Renal cortical epithelial cell (primary cell): ENCODE measurements at regions not wholly inside any gene's neighbourhood (a gene's known extent, or its start where the extent isn't known, plus 50 kb on each side); places are given as distances from the start of the nearest gene placed in this dataset.

Experiments used
- DNase-seq: peaks from one replicate; pipeline ENCODE4 v3.0.0-alpha.2; 2011; ENCODE audit warnings: low read depth

DNA sequence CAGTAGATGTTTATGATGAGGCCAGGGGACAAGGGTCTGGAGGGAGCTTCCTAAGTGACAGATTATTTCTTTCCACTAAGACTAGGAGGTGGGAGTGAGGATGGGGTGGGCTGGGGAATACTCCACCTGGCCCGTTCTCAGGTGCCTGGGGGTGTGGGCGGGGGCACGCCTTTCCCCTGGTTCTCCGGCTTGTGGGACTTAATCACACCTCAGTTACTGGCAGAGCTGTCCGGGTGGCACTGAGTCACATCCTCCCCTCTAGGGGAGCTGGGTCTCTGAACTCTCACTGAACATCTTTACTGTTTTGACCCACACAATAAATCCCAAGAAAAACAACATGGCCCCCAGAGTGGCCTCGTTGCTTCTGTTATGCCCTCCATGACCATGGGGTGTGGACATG is 332.8 kb downstream of the MAF start:
- no peak for DNase-seq

GRCh38 chr16:79267146-79267545 is 333.4 kb downstream of the MAF start:
- no peak for DNase-seq

- DNase-seq: no peak
Measured at GRCh38 chr16:79265701-79266100, 334.8 kb downstream of the MAF start.

DNA sequence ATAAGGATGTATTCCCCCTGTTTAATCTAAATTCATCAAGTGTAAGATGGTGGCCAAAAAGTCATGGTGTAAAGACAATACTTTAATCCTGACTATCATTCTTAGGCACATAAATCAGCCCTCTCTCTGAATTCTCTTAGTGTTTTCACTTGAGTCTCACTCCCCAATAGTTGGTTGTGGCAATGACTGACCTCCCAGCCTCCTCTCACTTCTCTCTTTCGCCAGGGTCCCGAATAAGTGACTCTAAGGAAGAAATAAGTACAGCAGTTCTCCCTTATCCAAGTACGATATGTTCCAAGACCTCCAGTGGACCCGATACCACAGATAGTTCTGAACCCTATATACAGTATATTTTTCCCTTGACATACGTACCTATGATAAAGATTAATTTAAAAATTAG is 335.3 kb downstream of the MAF start:
- DNase-seq: no peak

- DNase-seq: no peak
Measured at GRCh38 chr16:79264237-79265109, 336.1 kb downstream of the MAF start.

- DNase-seq: no peak
Measured at GRCh38 chr16:79263425-79263824, 337.1 kb downstream of the MAF start.
